ENCODE measurements at regions not wholly inside any gene's neighbourhood (a gene's known extent, or its start where the extent isn't known, plus 50 kb on each side); places are given as distances from the start of the nearest gene placed in this dataset.
A peak's percentile ranks its signal among the peaks of the same experiment; 100 is the strongest.
"Not testable (repeated sequence)": the region's sequence is repeated elsewhere in the genome, so short reads cannot be mapped to it uniquely, and the experiment has no call there.

DNA sequence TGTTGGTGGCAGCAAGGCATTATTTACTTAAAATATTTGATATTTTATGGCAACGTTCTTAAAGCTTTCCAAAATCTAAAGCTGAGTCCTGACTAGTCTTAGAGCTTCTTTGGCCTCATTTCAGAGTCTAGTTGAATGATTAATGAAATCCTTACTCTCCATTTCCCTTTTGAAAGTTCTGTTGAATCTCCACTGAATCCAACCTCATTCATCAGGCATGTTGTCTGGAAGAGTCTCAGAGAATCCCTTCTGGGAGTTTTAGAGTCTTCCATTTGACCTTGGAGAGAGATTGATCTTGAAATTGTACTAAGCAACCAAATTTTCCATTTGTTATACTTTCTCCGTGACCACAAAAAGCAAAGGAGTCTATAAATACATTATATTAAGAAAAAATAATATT, 198.5 kb upstream of the TMEM196 start:
- DNase-seq, result peak; percentile 10
- in situ Hi-C loops (cut with HindIII; ENCODE audit: low pct_ligation_motif_present, low pct_unique_long_range_greater_than_20kb, low sequenced_read_pairs), result no loop called here

DNA sequence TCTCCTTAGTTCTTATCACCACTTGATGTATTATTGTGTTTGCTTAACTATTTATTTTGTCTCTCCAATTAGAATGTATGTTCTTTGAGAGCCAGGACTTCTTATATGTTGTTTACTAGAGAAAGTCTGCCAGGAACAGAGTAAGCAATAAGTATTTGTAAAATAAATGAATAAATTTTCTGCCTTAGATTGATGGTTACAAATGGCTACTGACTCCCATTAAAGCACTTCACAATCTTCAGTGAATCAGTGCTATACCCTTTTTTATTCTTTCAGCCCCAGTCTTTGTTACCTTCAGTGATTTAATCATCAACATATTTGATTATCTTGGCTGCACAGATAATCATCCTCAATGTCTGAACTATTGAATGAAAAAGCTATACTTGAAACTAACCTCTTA, 197.1 kb upstream of the TMEM196 start:
- DNase-seq, result no peak
- in situ Hi-C loops (cut with HindIII; ENCODE audit: low pct_ligation_motif_present, low pct_unique_long_range_greater_than_20kb, low sequenced_read_pairs), result no loop called here

DNA sequence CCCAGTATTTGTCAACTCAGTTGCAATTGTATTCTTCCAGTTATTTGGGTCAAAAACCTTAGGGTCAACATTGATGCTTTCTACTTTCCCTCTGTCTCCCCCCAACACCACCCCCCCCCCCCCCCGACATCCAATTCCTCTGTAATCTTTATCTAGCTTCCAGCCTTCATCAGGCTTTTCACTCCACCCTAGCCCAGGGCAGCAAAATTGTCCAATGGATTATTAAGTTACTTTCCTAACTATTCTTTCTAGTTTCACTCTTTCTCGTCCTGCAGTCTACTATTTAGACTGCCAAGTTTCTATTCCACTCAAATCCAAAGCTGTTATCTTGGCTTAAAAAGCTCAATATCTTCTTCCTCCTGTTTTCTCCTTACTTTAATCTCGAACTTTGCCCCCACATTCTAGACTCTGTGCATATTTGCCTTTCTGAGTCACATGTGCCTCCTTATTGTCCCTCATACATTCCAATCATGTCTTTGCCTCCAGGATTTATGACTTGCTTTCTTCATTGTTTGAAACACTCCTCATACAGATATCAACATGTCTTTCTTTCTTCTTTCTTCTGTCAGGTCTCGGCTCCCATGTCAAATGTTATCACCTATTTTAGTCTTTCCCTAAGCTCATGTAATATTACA, 196.6 kb upstream of the TMEM196 start:
- in situ Hi-C loops (cut with HindIII; ENCODE audit: low pct_ligation_motif_present, low pct_unique_long_range_greater_than_20kb, low sequenced_read_pairs), result no loop called here
- peak; percentile 51 for DNase-seq

DNA sequence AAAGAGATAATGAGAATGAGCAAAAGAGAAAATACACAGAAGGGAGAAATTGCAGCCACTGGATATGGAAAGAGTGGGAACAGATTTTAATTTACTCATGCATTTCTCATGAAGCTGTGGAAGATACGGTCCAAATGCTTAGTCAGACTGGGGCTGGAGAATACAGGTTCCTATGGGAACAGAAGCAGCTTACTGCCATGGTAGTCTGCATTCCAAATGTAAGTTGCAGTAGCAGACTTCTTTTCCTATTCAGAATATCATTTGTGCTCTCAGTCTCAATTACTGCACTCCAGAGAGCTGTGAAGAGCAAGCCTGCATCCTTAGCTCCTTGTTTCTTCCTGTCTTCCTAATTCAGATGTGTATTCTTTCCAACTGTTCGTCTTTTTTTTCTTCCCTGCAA, 190.8 kb upstream of the TMEM196 start:
- in situ Hi-C loops (cut with HindIII; ENCODE audit: low pct_ligation_motif_present, low pct_unique_long_range_greater_than_20kb, low sequenced_read_pairs), result no loop called here
- no peak for DNase-seq

DNA sequence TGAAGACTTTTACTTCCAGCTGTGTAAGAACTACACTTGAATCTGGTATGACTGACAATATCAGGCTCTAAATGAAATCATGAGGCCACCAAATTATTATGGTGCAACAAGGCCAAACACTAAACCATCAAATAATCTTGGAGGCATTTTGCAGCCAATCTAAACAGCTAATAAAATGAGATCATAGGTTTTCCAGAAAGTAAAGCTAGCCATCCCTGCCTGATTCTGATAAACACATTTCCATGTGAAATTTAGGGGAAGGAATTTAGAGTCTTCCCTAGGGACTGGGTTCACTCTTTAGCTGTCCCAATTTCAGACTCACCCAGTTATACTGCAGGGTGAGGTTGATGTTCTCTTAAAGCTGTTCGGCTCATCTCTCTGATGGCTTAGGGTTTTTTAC, 190.3 kb upstream of the TMEM196 start:
- in situ Hi-C loops (cut with HindIII; ENCODE audit: low pct_ligation_motif_present, low pct_unique_long_range_greater_than_20kb, low sequenced_read_pairs), result no loop called here
- DNase-seq, result no peak

DNA sequence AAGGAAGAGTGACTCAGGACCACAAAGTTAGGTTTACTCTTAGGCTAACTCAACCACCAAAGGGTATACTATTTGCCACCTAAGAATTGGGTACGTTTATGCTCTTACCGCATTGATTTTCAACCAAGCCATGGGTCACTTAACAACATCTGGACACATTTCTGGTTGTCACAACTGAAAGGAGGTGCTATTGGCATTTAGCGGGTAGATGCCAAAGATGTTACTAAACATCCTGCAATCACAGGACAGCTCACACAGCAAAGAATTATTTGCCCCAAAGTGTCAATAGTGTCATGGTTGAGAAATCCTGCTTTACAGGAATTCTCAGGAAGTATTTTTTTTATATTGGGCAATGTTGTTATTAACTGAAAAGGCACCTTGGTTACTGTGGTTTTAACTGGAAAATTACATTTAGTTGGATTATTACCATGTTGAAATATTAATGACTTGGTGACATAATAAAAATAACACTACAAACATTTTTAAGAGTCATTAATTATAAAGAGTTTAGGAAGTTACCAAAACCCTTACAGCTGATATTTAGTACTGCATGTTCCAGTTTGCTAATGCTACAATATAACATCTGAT, 185.0 kb upstream of the TMEM196 start:
- in situ Hi-C loops (cut with HindIII; ENCODE audit: low pct_ligation_motif_present, low pct_unique_long_range_greater_than_20kb, low sequenced_read_pairs), result no loop called here
- peak; percentile 90 for DNase-seq

DNA sequence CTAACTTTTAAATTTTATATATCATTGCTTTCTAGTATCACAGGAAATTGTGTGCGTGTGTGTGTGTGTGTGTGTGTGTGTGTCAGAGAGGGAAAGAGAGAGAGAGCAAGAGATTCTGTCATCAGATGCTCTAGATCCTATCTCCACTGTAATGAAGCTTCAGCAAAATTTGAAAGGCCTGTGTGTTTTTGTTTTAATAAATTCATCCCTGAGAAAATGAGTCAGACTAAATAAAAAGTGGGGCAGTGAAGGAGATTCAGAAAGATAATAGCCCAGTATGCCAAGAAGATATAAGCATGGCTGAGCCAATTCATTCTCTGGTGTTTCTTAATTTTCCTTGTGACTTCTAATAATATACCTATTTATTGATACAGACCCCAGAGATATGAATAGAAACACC, 184.2 kb upstream of the TMEM196 start:
- in situ Hi-C loops (cut with HindIII; ENCODE audit: low pct_ligation_motif_present, low pct_unique_long_range_greater_than_20kb, low sequenced_read_pairs), result no loop called here
- no peak for DNase-seq

DNA sequence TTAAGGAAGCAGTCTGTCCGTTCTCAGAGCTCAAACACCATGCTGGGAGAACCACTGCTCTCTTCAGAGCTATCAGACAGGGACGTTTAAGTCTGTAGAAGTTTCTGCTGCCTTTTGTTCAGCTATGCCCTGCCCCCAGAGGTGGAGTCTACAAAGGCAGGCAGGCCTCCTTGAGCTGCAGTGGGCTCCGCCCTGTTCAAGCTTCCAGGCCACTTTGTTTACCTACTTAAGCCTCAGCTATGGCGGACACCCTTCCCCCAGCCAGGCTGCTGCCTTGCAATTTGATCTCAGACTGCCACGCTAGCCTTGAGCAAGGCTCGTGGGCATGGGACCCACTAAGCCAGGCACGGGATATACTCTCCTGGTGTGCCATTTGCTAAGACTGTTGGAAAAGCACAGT, 180.7 kb upstream of the TMEM196 start:
- in situ Hi-C loops (cut with HindIII; ENCODE audit: low pct_ligation_motif_present, low pct_unique_long_range_greater_than_20kb, low sequenced_read_pairs); DNase-seq: not testable (repeated sequence)

DNA sequence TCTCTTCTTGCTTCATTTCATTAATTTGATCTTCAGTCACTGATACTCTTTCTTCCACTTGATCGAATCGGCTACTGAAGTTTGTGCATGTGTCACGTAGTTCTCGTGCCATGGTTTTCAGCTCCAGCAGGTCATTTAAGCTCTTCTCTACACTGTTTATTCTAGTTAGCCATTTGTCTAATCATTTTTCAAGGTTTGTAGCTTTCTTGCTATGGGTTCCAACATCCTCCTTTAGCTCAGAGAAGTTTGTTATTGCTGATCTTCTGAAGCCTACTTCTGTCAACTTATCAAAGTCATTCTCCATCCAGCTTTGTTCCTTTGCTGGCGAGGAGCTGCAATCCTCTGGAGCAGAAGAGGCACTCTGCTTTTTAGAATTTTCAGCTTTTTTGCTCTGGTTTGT, 180.0 kb upstream of the TMEM196 start:
- DNase-seq; in situ Hi-C loops (cut with HindIII; ENCODE audit: low pct_ligation_motif_present, low pct_unique_long_range_greater_than_20kb, low sequenced_read_pairs): not testable (repeated sequence)

DNA sequence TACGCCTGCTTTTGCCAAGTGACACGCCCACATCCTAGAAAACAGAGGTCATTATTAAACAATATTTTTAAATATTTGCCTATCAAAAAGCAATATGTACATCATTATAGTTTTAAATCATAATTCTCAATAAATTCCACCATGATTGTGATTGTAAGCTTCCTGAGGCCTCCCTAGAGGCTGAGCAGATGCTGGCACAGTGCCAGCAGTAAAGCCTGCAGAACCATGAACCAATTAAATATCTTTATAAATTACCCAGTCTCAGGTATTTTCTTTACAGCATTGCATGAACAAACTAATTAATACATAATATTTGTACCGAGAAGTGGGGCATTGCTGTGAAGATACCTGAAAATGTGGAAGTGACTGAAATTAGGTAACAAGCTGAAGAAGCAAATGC, 174.7 kb upstream of the TMEM196 start:
- DNase-seq, result no peak
- in situ Hi-C loops (cut with HindIII; ENCODE audit: low pct_ligation_motif_present, low pct_unique_long_range_greater_than_20kb, low sequenced_read_pairs), result no loop called here

DNA sequence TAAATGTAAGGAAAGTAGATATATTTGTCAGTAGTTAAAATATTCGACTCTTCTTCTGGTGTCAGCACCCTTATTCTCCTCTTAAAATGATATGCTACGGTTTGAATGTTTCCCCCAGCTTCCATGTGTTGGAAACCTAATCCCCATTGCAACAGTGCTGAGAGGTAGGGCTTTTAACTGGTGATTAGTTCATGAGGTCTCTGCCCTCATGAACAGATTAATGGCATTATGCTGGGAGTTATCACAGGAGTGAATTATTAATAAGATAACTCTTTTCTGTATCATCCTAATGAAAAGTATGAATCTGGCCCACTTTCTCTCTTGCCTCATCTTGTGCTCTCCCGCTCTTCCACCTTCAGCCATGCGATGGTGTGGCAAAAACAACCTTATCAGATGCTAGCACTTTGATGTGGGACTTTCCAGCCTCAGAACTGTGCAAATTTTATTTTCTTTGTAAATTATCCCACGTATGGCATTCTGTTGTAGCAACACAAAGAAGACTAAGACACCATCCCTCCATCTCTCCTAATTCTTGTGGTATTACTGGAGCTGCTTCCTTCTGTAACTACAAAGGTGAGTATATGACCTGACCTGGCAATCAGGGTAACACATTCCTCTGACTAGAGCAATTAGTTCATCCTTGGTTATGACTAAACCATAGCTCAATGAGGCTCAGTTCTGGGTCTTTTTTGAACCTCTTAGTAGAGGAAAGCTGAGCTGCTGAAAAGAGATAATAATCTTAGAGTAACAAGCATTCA, 171.1 kb upstream of the TMEM196 start:
- DNase-seq, result no peak
- in situ Hi-C loops (cut with HindIII; ENCODE audit: low pct_ligation_motif_present, low pct_unique_long_range_greater_than_20kb, low sequenced_read_pairs), result no loop called here

DNA sequence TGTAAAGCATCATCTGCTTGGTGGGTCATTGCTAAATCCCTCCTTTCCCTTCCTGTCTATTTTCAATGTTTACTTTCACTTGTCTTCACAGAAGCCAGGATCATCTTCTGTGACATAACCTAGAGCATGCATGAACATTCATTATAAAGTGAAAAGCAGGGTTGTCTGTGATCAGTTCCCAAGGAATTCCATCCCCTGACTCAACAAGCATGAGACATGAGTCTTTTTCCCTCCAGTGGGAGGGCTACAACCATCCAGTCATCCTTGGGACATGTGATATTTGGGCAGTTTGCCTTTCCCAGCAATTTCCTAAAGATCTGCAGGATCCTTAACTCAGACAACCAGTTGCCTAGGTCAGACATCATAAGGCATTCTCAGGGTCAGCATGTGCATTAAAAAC, 166.3 kb upstream of the TMEM196 start:
- in situ Hi-C loops (cut with HindIII; ENCODE audit: low pct_ligation_motif_present, low pct_unique_long_range_greater_than_20kb, low sequenced_read_pairs), result no loop called here
- DNase-seq, result peak; percentile 52

DNA sequence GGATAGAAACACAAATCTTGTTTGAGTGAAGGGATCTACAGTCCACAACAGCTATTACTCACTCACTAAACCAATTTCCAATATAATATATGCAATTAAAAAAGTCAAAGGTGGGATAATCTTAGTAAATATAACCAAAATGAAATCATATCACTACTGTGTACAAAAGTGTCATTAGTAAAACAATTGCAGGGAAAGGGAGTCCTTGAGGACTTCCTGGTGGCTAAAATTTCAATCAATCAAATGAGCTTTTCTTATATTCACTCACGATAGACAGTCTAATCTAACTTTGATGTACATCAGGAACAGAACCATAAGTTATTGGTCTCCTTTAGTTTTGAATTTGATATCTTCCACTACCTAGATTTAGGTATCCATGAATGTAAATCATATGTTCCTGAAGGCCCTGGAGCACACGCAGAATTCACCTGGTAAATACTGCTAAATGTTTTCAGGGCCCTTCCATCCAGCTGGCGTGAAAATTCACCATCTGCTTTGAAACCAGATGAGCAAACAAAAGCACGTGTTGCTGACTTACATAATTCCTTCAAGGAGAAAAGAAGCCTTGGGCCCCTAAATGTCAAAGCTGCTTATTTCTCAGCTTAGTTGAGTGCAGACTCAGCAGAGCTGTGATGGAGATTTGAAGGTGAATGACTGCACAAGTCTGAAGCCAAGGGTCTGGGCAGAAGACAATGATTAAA, 159.3 kb upstream of the TMEM196 start:
- in situ Hi-C loops (cut with HindIII; ENCODE audit: low pct_ligation_motif_present, low pct_unique_long_range_greater_than_20kb, low sequenced_read_pairs), result no loop called here
- DNase-seq, result no peak

DNA sequence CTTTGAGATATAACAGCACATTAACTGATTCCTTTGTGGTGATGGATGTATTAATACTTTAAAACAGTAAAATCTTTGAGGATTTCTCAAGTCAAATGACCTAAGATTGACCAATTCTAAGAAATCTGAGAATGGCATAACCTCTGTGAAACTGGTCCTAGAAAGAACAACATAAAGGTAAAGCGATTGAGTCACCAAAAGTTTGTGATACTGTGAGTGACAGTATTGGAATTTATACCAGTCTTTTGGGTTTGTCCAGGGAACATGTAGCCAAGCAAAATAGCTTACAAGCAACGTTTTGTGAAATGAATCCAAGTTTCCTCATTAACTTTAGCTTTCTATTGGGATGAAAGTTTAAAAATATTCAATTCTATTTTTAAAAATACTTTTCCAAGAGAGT, 157.4 kb upstream of the TMEM196 start:
- in situ Hi-C loops (cut with HindIII; ENCODE audit: low pct_ligation_motif_present, low pct_unique_long_range_greater_than_20kb, low sequenced_read_pairs), result no loop called here
- no peak for DNase-seq

DNA sequence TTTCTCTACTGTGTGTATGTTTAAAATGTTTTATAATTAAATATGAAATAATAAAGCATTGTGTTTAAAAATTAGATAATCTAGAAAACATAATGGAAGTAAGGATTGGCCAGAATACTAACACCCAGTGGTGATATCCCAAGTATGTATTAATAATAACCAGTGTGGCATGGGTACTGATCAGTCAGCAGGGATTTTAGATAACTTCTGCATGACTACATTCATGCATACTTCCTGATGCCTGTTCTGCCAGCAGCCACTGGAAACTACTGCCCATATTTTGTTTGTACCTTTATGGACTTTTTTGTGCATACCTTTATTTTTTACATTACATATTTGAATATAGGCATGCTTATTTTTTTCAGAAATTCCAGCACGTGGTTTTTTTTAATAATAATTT, 156.6 kb upstream of the TMEM196 start:
- no peak for DNase-seq
- in situ Hi-C loops (cut with HindIII; ENCODE audit: low pct_ligation_motif_present, low pct_unique_long_range_greater_than_20kb, low sequenced_read_pairs), result no loop called here

DNA sequence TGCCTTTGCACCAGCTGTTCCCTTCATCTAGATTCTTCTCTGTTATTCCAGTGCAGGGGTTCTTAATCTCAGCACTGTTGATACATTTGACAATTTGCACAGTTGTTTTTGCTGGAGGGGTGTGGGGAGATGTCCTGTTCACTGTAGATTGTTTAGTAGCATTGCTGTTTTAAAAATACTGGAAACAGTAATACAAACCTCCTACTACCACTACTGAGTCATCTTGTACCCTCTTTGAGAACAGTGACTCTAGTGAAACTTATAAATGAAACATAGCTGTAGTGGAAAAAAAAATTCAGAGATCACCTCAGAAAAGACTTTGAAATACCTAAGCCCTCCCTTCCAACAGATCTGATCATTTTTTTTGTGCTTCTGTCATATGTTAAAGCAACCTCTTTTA, 154.8 kb upstream of the TMEM196 start:
- DNase-seq, result no peak
- in situ Hi-C loops (cut with HindIII; ENCODE audit: low pct_ligation_motif_present, low pct_unique_long_range_greater_than_20kb, low sequenced_read_pairs), result no loop called here

DNA sequence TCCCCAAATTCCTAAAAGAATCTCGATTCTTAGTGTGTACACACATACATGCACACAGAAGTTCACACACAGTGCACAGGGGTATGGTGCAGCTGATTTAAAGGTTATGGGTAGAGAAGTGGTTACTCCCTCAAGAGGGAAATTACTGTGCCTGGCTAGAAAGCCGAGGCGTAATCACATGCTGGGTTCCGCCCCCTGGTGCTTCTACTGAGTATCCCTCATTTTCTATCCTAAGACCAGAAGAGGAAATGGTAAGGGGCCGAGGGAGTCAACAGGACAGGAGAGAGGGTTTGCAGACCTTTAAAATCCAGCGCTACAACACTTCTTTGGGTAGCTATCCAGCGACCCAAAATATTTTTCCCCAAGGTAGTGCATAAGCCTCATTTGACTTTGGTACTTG, 147.3 kb upstream of the TMEM196 start:
- DNase-seq, result no peak
- in situ Hi-C loops (cut with HindIII; ENCODE audit: low pct_ligation_motif_present, low pct_unique_long_range_greater_than_20kb, low sequenced_read_pairs), result no loop called here

DNA sequence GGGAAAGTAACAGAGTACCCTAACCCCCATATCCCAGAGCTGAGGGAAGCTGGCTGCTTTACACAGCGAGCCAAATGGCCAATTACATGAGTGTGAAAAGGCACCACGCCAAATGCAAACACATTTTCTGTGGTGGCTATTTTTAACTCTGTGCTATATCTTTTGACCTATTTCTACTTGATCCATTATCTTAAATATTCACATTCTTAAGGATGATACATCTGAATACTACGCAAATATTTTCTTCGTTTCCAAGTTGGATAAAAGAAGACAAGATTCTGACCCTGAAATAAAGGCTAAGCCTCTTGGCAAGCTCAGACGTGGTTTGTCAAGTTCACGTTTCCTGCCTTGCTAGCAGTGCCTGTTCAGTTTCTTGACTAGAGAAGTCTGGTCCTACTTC, 146.7 kb upstream of the TMEM196 start:
- no peak for DNase-seq
- in situ Hi-C loops (cut with HindIII; ENCODE audit: low pct_ligation_motif_present, low pct_unique_long_range_greater_than_20kb, low sequenced_read_pairs), result no loop called here

DNA sequence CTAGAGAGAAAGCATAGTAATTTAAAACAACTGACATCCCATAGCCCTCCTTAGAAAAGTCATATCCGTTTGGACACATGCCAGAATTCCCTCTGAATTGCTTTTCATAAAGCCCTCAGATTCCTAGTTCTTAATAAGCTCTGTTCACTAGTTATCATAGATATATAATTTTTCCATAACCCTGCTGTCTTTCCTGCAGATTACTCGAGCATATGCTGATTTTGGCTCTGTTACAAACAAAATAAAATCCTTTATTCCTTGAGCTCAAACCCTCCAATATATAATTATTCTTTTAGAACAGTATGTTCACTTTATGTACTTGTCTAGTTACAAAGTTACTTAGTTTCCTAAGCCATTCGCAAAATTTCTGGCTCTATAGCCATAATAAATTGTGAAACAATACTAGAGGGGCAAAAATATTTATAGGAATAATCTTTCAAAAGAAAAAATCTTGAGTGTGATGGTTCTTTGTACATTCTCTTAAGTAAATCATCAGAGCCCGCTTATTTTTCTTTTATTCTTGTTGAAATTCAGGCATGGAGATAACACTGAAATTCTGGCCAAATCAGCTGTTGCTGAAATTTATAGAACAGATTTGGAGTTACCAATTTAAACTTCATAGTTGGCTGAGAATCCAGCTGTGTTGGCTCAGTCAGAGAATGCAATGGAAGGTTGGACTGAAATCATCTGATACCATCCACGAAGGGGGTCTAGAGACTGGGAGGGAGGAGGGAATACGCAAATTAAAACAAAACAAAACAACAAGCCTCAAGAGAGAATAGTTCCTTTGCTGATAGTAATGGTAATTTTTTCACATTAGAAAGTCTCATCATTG, 146.1 kb upstream of the TMEM196 start:
- no peak for DNase-seq
- in situ Hi-C loops (cut with HindIII; ENCODE audit: low pct_ligation_motif_present, low pct_unique_long_range_greater_than_20kb, low sequenced_read_pairs), result no loop called here
